ENCODE measurements at regions not wholly inside any gene's neighbourhood (a gene's known extent, or its start where the extent isn't known, plus 50 kb on each side); places are given as distances from the start of the nearest gene placed in this dataset.

DNA sequence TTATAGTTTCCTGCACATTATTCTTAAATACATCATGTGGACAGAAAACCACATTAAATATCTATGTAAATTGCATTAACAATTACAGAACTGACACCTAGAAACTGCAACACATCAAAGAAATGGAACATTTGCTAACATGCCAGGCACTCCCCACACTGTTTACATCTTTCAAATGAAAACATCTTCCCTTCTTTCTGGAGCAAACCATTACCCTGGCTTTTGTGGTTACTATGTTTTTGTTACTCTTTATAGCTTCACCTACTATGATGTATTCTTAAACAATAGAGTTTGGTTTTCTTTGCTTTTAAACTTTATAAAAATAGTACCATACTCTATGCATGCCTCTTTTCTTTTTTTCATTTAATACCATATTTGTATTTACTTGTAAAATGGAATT lies 1894.5 kb upstream of the CELF4 start:
- DNase-seq, result no peak
- no peak overlapping the region for H3K4me3 ChIP-seq
- TF ChIP-seq POLR2A (IDR thresholded peaks at IDR 0.05), result no peak
- TF ChIP-seq CTCF (IDR thresholded peaks at IDR 0.05), result no peak
- H3K36me3 ChIP-seq (ENCODE audit: low read depth, missing control alignments), result no peaks in the 10 kb centered on the region
- H3K27me3 ChIP-seq, result no peaks in the 10 kb centered on the region
- H3K4me1 ChIP-seq, result no peaks in the 10 kb centered on the region
- H3K9me3 ChIP-seq, result no peaks in the 10 kb centered on the region
- H3K27ac ChIP-seq, result no peak overlapping the region
- intact Hi-C loops (cut with DNase I; ENCODE audit: low total_unique reads), result no loop called here

DNA sequence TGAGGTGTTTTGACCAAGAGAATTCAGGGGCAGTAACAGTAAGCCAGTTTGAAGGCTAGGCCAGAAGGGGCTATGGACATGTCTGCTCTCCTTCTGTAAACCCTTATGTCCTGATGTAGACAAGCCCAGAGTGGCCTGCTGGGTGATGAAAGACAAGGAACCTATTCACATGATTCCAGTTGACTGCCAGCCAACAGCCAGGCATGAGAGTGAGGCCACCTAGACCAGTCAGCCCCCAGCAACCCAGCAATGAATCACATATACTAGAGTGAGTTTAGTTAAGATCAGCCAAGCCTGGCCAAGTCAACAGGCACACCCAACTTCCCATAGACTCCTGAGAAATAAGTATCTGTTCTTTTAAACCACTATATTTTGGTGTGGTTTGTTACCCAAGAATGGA lies 1889.7 kb upstream of the CELF4 start:
- Histone ChIP-seq H3K27me3 (no peaks in the 10 kb centered on the region), H3K9me3 (no peaks in the 10 kb centered on the region), H3K36me3 (ENCODE audit: low read depth, missing control alignments) (no peaks in the 10 kb centered on the region), H3K27ac (no peak overlapping the region), H3K4me1 (peaks cover 4% of the 10 kb centered on the region), H3K4me3 (no peak overlapping the region)
- DNase-seq, result peak; percentile 35
- intact Hi-C loops (cut with DNase I; ENCODE audit: low total_unique reads), result no loop called here
- no peak for TF ChIP-seq CTCF (IDR thresholded peaks at IDR 0.05)
- TF ChIP-seq POLR2A (IDR thresholded peaks at IDR 0.05), result no peak

- H3K4me3 ChIP-seq, result no peak overlapping the region
- DNase-seq, result no peak
- H3K27me3 ChIP-seq, result no peaks in the 10 kb centered on the region
- peaks cover 4% of the 10 kb centered on the region for H3K4me1 ChIP-seq
- no peaks in the 10 kb centered on the region for H3K36me3 ChIP-seq (ENCODE audit: low read depth, missing control alignments)
- H3K9me3 ChIP-seq, result no peaks in the 10 kb centered on the region
- WGBS, 2 donors, result 70 to 78% methylated on average over 1 of the region's 1 CpG
- no peak for TF ChIP-seq CTCF (IDR thresholded peaks at IDR 0.05)
- H3K27ac ChIP-seq, result no peak overlapping the region
- intact Hi-C loops (cut with DNase I; ENCODE audit: low total_unique reads), result no loop called here
Observed at GRCh38 chr18:39454866-39455265, 1889.3 kb upstream of the CELF4 start.

GRCh38 chr18:39453882-39454281 lies 1888.3 kb upstream of the CELF4 start:
- H3K27me3 ChIP-seq, result no peaks in the 10 kb centered on the region
- TF ChIP-seq POLR2A (IDR thresholded peaks at IDR 0.05) (no peak), CTCF (IDR thresholded peaks at IDR 0.05) (no peak)
- H3K27ac ChIP-seq, result peak overlapping the region in 1 of 2 donors; percentile 8
- no peaks in the 10 kb centered on the region for H3K9me3 ChIP-seq
- peaks cover 4% of the 10 kb centered on the region for H3K4me1 ChIP-seq
- H3K4me3 ChIP-seq, result no peak overlapping the region
- 2 to 22% methylated on average over 2 of the region's 2 CpGs for WGBS, 2 donors
- DNase-seq, result no peak
- intact Hi-C loops (cut with DNase I; ENCODE audit: low total_unique reads), result no loop called here
- H3K36me3 ChIP-seq (ENCODE audit: low read depth, missing control alignments), result no peaks in the 10 kb centered on the region

DNA sequence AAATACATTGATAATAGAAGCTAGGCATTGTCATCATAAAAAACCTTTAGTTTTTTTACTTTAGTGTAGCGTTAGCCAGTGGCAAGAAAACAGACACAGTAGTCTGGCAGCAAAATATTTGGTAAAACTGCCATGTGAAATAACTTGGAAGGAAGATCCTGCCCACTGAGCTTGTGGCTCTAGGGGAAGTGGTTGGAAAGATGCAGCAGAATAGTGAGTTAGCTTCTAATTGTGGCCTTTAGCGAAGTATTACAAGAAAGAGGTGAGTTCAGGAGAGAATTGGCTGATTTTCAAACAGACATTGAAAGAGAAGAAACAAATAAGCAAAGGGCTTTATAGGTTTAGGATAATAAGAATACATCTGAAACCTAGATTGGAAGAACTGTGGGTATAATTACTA lies 1887.8 kb upstream of the CELF4 start:
- 62 to 72% methylated on average over 2 of the region's 2 CpGs for WGBS, 2 donors
- TF ChIP-seq POLR2A (IDR thresholded peaks at IDR 0.05) (no peak), CTCF (IDR thresholded peaks at IDR 0.05) (no peak)
- intact Hi-C loops (cut with DNase I; ENCODE audit: low total_unique reads), result no loop called here

More for the DNA sequence above, 1887.8 kb upstream of the CELF4 start:
- Histone ChIP-seq H3K36me3 (ENCODE audit: low read depth, missing control alignments) (no peaks in the 10 kb centered on the region), H3K4me1 (peaks cover 4% of the 10 kb centered on the region), H3K27me3 (no peaks in the 10 kb centered on the region), H3K4me3 (no peak overlapping the region), H3K9me3 (no peaks in the 10 kb centered on the region), H3K27ac (no peak overlapping the region)
- no peak for DNase-seq

Measured in testis (tissue), 2 donors.